ENCODE measurements at regions not wholly inside any gene's neighbourhood (a gene's known extent, or its start where the extent isn't known, plus 50 kb on each side); places are given as distances from the start of the nearest gene placed in this dataset.

GRCh38 chr21:15233611-15234010, 168.8 kb upstream of the NRIP1 start:
- Histone ChIP-seq H3K4me2 (ENCODE audit: insufficient read depth, insufficient read length, low read length) (no peak overlapping the region), H3T11ph (ENCODE audit: low read length) (no peak overlapping the region), H3K27me3 (ENCODE audit: insufficient read depth, low read length) (no peaks in the 10 kb centered on the region), H3K14ac (ENCODE audit: insufficient read depth, low read length) (no peak overlapping the region), H2BK15ac (ENCODE audit: low read depth, low read length) (no peak overlapping the region), H3K79me2 (ENCODE audit: insufficient read depth, low read length) (no peaks in the 10 kb centered on the region), H3K9ac (ENCODE audit: extremely low read depth, insufficient read length, low read length) (no peak overlapping the region), H4K91ac (ENCODE audit: insufficient read length, low read depth, low read length) (no peak overlapping the region), H3K18ac (ENCODE audit: insufficient read length, low read depth, low read length) (no peak overlapping the region), H3K79me1 (ENCODE audit: insufficient read depth, low read depth, low read length, poor library complexity, severe bottlenecking) (no peaks in the 10 kb centered on the region), H3K9me3 (ENCODE audit: control insufficient read depth, low read depth, low read length) (no peaks in the 10 kb centered on the region), H2AFZ (ENCODE audit: low read length) (no peak overlapping the region), H3K23ac (ENCODE audit: insufficient read length, low read depth, low read length) (no peak overlapping the region), H2BK5ac (ENCODE audit: insufficient read length, low read length) (no peak overlapping the region), H3K4me1 (ENCODE audit: insufficient read depth, low read length) (no peaks in the 10 kb centered on the region), H3K23me2 (ENCODE audit: insufficient read length, low read depth, low read length, poor library complexity, severe bottlenecking) (no peaks in the 10 kb centered on the region), H3K4ac (ENCODE audit: low read depth, low read length) (no peak overlapping the region), H3K27ac (ENCODE audit: insufficient read length, low read depth, low read length) (no peak overlapping the region), H2AK5ac (ENCODE audit: insufficient read length, low read length) (no peak overlapping the region), H4K20me1 (ENCODE audit: control insufficient read depth, insufficient read depth, insufficient read length) (no peaks in the 10 kb centered on the region), H2BK120ac (ENCODE audit: low read depth, low read length, poor library complexity, severe bottlenecking) (no peak overlapping the region), H4K5ac (ENCODE audit: insufficient read length, low read depth, low read length) (no peak overlapping the region), H2BK12ac (ENCODE audit: insufficient read length, low read depth, low read length) (no peak overlapping the region), H3K56ac (ENCODE audit: insufficient read length, low read depth, low read length) (no peak overlapping the region), H2BK20ac (ENCODE audit: low read depth, low read length, poor library complexity, severe bottlenecking) (no peak overlapping the region), H4K8ac (replicated peaks; ENCODE audit: insufficient read length, low read depth, low read length) (no peak overlapping the region)
- Mint-ChIP-seq H3K9me3 (no peaks in the 10 kb centered on the region), H3K27ac (no peak overlapping the region), H3K27me3 (ENCODE audit: low read depth) (peaks cover 40% of the 10 kb centered on the region), H3K4me1 (no peaks in the 10 kb centered on the region), H3K36me3 (ENCODE audit: insufficient read depth in 1 of 3, low read depth in 3 of 3) (no peaks in the 10 kb centered on the region; a peak in 1 of 7 replicates), H3K4me3 (no peak overlapping the region)
- no peak for TF ChIP-seq CTCF (conservative IDR thresholded peaks at IDR 0.05)
- no CpG with 5 or more reads among the region's 1 CpG for WGBS (ENCODE audit: extremely low coverage, insufficient read length, low lambda C conversion rate)
- no peak for DNase-seq
